GM12878 (cell line): ENCODE measurements at regions not wholly inside any gene's neighbourhood (a gene's known extent, or its start where the extent isn't known, plus 50 kb on each side); places are given as distances from the start of the nearest gene placed in this dataset.

ENCODE experiments used
- ATF2 ChIP-seq: IDR thresholded peaks from 2 replicates; pipeline ENCODE4 v1.6.1; 2012; ENCODE audit warnings: low read length, inconsistent platforms
- CHD2 ChIP-seq: IDR thresholded peaks from 2 replicates; pipeline ENCODE4 v1.6.1; 2011; ENCODE audit warnings: low read depth, low read length, improper control_type of control experiment, borderline replicate concordance
- EZH2 ChIP-seq: IDR thresholded peaks from 2 replicates; pipeline ENCODE4 v1.6.1; 2012; ENCODE audit warnings: low read depth, mild to moderate bottlenecking, control low read depth, inconsistent platforms, low read length, borderline replicate concordance; ENCODE audit not compliant: control insufficient read depth
- NR2C2 ChIP-seq: IDR thresholded peaks from 2 replicates; pipeline ENCODE4 v1.6.1; 2011; ENCODE audit warnings: borderline replicate concordance, low read depth; ENCODE audit not compliant: control insufficient read depth, insufficient read length
- NRF1 ChIP-seq: conservative IDR thresholded peaks from 2 replicates; pipeline ENCODE4 v1.6.1; 2011; ENCODE audit warnings: mild to moderate bottlenecking, low read depth, low read length, improper control_type of control experiment
- PAX5 ChIP-seq: IDR thresholded peaks from 2 replicates; pipeline ENCODE4 v1.6.1; 2011; ENCODE audit warnings: low read depth, low read length, borderline replicate concordance
- POLR2AphosphoS5 ChIP-seq: IDR thresholded peaks from 2 replicates; pipeline ENCODE4 v1.6.1; 2011; ENCODE audit warnings: mild to moderate bottlenecking, low read length, inconsistent platforms
- SIX5 ChIP-seq: IDR thresholded peaks from 2 replicates; pipeline ENCODE4 v1.6.1; 2011; ENCODE audit warnings: mild to moderate bottlenecking, low read depth, low read length, moderate library complexity; ENCODE audit not compliant: severe bottlenecking
- SP1 ChIP-seq: IDR thresholded peaks from one replicate; pipeline ENCODE4 v1.6.1; 2011; ENCODE audit warnings: low read depth, low read length
- TF ChIP-seq, protein P1 (sequence below): IDR thresholded peaks from 2 replicates; pipeline ENCODE4 v1.6.1; 2011; ENCODE audit warnings: borderline replicate concordance, low read depth, mild to moderate bottlenecking, moderate library complexity, mixed read lengths, low read length; ENCODE audit not compliant: insufficient read depth; ENCODE audit errors: extremely low read length
- TF ChIP-seq, protein P2 (sequence below), 3 experiments: IDR thresholded peaks in 2 of 3; conservative IDR thresholded peaks in 1 of 3; 2 replicates each; pipeline ENCODE4 v1.5.1; 2011; ENCODE audit warnings: low read depth in 3 of 3, low read length in 3 of 3, mild to moderate bottlenecking in 3 of 3, control low read depth in 2 of 3, moderate library complexity in 2 of 3, inconsistent platforms in 1 of 3, mixed read lengths in 1 of 3; ENCODE audit not compliant: control insufficient read depth in 2 of 3, insufficient read depth in 1 of 3; ENCODE audit errors: extremely low read depth in 1 of 3
- TF ChIP-seq, protein P3 (sequence below): fragments of 450-650 bp; IDR thresholded peaks from 2 replicates; pipeline ENCODE4 v1.6.1; 2017; ENCODE audit warnings: mild to moderate bottlenecking, moderate library complexity

DNA sequence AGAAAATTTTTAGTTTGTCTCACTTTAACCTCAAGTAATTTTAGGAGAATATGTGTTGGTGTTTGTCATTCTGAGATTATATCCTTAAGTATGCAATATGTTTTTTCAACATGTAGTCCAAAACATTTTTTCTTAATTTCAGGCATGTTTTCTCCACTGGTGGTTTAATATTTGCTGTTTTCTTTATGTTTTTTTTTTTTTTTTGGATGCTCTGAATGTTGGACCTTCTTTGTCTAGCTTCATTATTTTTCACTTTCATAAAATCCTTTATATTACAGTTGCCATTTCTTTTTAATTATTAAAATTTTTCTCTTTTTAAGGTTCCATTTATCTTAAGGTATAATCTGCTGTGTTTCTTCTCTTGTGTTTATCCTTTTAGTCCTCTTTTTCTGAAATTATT, 342.2 kb upstream of the DUSP10 start:
- no peak for TF ChIP-seq SIX5
- no peak for TF ChIP-seq ATF2
- no peak for TF ChIP-seq NR2C2
- TF ChIP-seq PAX5 = no peak
- TF ChIP-seq NRF1 = no peak
- no peak for TF ChIP-seq POLR2AphosphoS5
- TF ChIP-seq, protein P1, sequence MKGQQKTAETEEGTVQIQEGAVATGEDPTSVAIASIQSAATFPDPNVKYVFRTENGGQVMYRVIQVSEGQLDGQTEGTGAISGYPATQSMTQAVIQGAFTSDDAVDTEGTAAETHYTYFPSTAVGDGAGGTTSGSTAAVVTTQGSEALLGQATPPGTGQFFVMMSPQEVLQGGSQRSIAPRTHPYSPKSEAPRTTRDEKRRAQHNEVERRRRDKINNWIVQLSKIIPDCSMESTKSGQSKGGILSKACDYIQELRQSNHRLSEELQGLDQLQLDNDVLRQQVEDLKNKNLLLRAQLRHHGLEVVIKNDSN = no peak
- TF ChIP-seq, protein P2, sequence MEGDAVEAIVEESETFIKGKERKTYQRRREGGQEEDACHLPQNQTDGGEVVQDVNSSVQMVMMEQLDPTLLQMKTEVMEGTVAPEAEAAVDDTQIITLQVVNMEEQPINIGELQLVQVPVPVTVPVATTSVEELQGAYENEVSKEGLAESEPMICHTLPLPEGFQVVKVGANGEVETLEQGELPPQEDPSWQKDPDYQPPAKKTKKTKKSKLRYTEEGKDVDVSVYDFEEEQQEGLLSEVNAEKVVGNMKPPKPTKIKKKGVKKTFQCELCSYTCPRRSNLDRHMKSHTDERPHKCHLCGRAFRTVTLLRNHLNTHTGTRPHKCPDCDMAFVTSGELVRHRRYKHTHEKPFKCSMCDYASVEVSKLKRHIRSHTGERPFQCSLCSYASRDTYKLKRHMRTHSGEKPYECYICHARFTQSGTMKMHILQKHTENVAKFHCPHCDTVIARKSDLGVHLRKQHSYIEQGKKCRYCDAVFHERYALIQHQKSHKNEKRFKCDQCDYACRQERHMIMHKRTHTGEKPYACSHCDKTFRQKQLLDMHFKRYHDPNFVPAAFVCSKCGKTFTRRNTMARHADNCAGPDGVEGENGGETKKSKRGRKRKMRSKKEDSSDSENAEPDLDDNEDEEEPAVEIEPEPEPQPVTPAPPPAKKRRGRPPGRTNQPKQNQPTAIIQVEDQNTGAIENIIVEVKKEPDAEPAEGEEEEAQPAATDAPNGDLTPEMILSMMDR (IDR thresholded peaks at IDR 0.05 in 2 of 3, conservative IDR thresholded peaks at IDR 0.05 in 1 of 3; ENCODE audit: control insufficient read depth in 2 of 3, extremely low read depth in 1 of 3, insufficient read depth in 1 of 3, low read depth in 3 of 3, low read length in 3 of 3) = no peak
- TF ChIP-seq, protein P3, sequence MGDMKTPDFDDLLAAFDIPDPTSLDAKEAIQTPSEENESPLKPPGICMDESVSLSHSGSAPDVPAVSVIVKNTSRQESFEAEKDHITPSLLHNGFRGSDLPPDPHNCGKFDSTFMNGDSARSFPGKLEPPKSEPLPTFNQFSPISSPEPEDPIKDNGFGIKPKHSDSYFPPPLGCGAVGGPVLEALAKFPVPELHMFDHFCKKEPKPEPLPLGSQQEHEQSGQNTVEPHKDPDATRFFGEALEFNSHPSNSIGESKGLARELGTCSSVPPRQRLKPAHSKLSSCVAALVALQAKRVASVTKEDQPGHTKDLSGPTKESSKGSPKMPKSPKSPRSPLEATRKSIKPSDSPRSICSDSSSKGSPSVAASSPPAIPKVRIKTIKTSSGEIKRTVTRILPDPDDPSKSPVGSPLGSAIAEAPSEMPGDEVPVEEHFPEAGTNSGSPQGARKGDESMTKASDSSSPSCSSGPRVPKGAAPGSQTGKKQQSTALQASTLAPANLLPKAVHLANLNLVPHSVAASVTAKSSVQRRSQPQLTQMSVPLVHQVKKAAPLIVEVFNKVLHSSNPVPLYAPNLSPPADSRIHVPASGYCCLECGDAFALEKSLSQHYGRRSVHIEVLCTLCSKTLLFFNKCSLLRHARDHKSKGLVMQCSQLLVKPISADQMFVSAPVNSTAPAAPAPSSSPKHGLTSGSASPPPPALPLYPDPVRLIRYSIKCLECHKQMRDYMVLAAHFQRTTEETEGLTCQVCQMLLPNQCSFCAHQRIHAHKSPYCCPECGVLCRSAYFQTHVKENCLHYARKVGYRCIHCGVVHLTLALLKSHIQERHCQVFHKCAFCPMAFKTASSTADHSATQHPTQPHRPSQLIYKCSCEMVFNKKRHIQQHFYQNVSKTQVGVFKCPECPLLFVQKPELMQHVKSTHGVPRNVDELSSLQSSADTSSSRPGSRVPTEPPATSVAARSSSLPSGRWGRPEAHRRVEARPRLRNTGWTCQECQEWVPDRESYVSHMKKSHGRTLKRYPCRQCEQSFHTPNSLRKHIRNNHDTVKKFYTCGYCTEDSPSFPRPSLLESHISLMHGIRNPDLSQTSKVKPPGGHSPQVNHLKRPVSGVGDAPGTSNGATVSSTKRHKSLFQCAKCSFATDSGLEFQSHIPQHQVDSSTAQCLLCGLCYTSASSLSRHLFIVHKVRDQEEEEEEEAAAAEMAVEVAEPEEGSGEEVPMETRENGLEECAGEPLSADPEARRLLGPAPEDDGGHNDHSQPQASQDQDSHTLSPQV = no peak
- no peak for TF ChIP-seq EZH2
- no peak for TF ChIP-seq CHD2
- no peak for TF ChIP-seq SP1
